GM12878 (cell line): ENCODE measurements at regions not wholly inside any gene's neighbourhood (a gene's known extent, or its start where the extent isn't known, plus 50 kb on each side); places are given as distances from the start of the nearest gene placed in this dataset.

Experiments
- ATAC-seq: fragments of 200-7000 bp; cut with Tn5 transposase; 3 replicates; pipeline ENCODE4 v1.9.1; 2020; ENCODE audit warnings: mild to moderate bottlenecking, moderate library complexity
- BruUV-seq: library from RNA; stranded (reverse); fragments of 400-500 nt; replicated peaks from 2 replicates; lab custom pipeline; 2021; lab: Mats Ljungman, UMichigan
- CTCF ChIA-PET: fragments of 300-600 bp; sonication (Branson Sonifier 250); formaldehyde crosslinking; extraction: SDS; loops from one replicate; lab custom pipeline; 2021; ENCODE audit warnings: inconsistent platforms; lab: Yijun Ruan, JAX
- POLR2A ChIA-PET: fragments of 350-600 bp; formaldehyde crosslinking; extraction: SDS; loops from one replicate; lab custom pipeline; 2021; ENCODE audit warnings: inconsistent platforms; lab: Charles Lee
- RAD21 ChIA-PET: fragments of 300-600 bp; sonication (Branson Sonifier 250); formaldehyde crosslinking; loops from one replicate; lab custom pipeline; 2023; ENCODE audit warnings: antibody characterized with exemption; ENCODE audit not compliant: unreplicated experiment; lab: Charles Lee
- SMC1A ChIA-PET: fragments of 300-600 bp; sonication (Branson Sonifier 250); formaldehyde crosslinking; loops from one replicate; lab custom pipeline; 2023; ENCODE audit not compliant: unreplicated experiment, uncharacterized antibody; lab: Charles Lee
- DNase-seq: peaks from one replicate; pipeline ENCODE4 v3.0.0-alpha.2; 2011; ENCODE audit warnings: low read depth, low spot score
- FAIRE-seq: peaks from 3 replicates; lab custom pipeline; 2011; peaks lifted over from hg19 to GRCh38; lab: Jason Lieb, UNC
- H2AFZ ChIP-seq: 2 replicates; pipeline ENCODE4 v1.6.0; 2011; ENCODE audit warnings: low read depth, low read length, control low read depth; ENCODE audit not compliant: control insufficient read depth
- H3K27ac ChIP-seq: 2 replicates; pipeline ENCODE4 v1.5.1; 2011; ENCODE audit warnings: control low read depth; ENCODE audit not compliant: control insufficient read depth, insufficient read depth
- H3K27me3 ChIP-seq, 2 experiments: replicated peaks in 1 of 2; 2 replicates each; pipeline versions ENCODE4 v1.6.0 to v1.6.1; 2011; ENCODE audit warnings: low read length in 1 of 2; ENCODE audit not compliant: control insufficient read depth in 2 of 2, insufficient read depth in 2 of 2
- H3K36me3 ChIP-seq, 2 experiments: 2 replicates each; pipeline ENCODE4 v1.5.1; 2011; ENCODE audit warnings: low read length in 1 of 2; ENCODE audit not compliant: control insufficient read depth in 2 of 2, insufficient read depth in 2 of 2
- H3K4me1 ChIP-seq: 2 replicates; pipeline ENCODE4 v1.6.1; 2011; ENCODE audit warnings: mild to moderate bottlenecking, low read length, moderate library complexity, mixed read lengths; ENCODE audit not compliant: control insufficient read depth, insufficient read depth
- H3K4me2 ChIP-seq: 2 replicates; pipeline ENCODE4 v1.6.0; 2011; ENCODE audit warnings: control low read depth; ENCODE audit not compliant: control insufficient read depth, insufficient read depth
- H3K4me3 ChIP-seq: fragments of 200-600 bp; sonication (generic); 2 replicates; pipeline ENCODE4 v1.5.1; 2016
- H3K79me2 ChIP-seq: 2 replicates; pipeline ENCODE4 v1.6.0; 2011; ENCODE audit warnings: low read length; ENCODE audit not compliant: control insufficient read depth, insufficient read depth
- H3K9ac ChIP-seq: 2 replicates; pipeline ENCODE4 v1.8.0; 2011; ENCODE audit warnings: low read length, control low read depth, mixed read lengths; ENCODE audit not compliant: control insufficient read depth, insufficient read depth
- H3K9me3 ChIP-seq: replicated peaks from 3 replicates; pipeline ENCODE4 v1.5.1; 2011; ENCODE audit warnings: mild to moderate bottlenecking, low read length; ENCODE audit not compliant: control insufficient read depth, insufficient read depth
- H4K20me1 ChIP-seq: 2 replicates; pipeline ENCODE4 v1.6.0; 2011; ENCODE audit not compliant: control insufficient read depth, insufficient read depth
- ATF2 ChIP-seq: IDR thresholded peaks from 2 replicates; pipeline ENCODE4 v1.6.1; 2012; ENCODE audit warnings: low read length, inconsistent platforms
- CBX3 ChIP-seq: fragments of 200-600 bp; sonication (generic); IDR thresholded peaks from 2 replicates; pipeline ENCODE4 v1.6.1; 2016; ENCODE audit warnings: low read depth, borderline replicate concordance
- IRF4 ChIP-seq: IDR thresholded peaks from 2 replicates; pipeline ENCODE4 v1.6.1; 2011; ENCODE audit warnings: low read depth, low read length
- MXI1 ChIP-seq: fragments of 150-350 bp; IDR thresholded peaks from 2 replicates; pipeline ENCODE4 v1.6.1; 2011; ENCODE audit warnings: low read depth, mild to moderate bottlenecking, inconsistent platforms, low read length, improper control_type of control experiment
- SUPT20H ChIP-seq: IDR thresholded peaks from 2 replicates; pipeline ENCODE4 v1.6.1; 2011; ENCODE audit warnings: low read depth, mild to moderate bottlenecking, low read length, moderate library complexity, borderline replicate concordance; ENCODE audit not compliant: control insufficient read depth
- USF2 ChIP-seq: IDR thresholded peaks from 2 replicates; pipeline ENCODE4 v1.6.1; 2011; ENCODE audit warnings: low read depth, low read length, improper control_type of control experiment, borderline replicate concordance
- YY1 ChIP-seq: IDR thresholded peaks from 2 replicates; pipeline ENCODE4 v1.6.1; 2011; ENCODE audit warnings: low read depth, mild to moderate bottlenecking, low read length
- in situ Hi-C: fragments of 300-500 bp; cut with MboI; formaldehyde crosslinking; loops from 9 replicates; pipeline ENCODE4 v1.14.3; 2018; ENCODE audit warnings: mixed read lengths
- intact Hi-C: fragments of 100-400 bp; cut with micrococcal nuclease; formaldehyde crosslinking; loops from one replicate; pipeline ENCODE4 v1.14.2; 2022; ENCODE audit not compliant: unreplicated experiment
- TF ChIP-seq, protein P1 (sequence below): fragments of 450-650 bp; IDR thresholded peaks from 2 replicates; pipeline ENCODE4 v1.6.1; 2018; ENCODE audit warnings: borderline replicate concordance, mild to moderate bottlenecking; ENCODE audit not compliant: partially characterized antibody

DNA sequence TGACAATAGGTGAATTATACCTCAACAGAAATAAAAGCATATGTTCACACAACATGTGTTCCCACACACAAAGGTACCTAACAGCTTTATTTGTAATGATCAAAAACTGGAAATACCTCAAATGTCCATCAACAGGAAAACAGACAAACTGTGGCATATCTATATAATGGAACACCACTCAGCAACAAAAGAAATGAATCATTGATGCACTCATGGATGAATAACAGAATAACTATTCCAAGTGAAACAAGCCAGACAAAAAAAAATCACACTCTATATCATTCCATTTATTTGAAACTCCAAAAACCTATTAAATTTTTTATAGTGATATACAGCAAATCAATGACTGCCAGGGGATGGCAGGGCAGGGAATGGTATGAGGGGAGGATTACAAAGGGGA lies 148.1 kb downstream of the PLS3 start:
- H4K20me1 ChIP-seq = no peaks in the 10 kb centered on the region
- TF ChIP-seq CBX3 = no peak
- no peak for TF ChIP-seq YY1
- TF ChIP-seq MXI1 = no peak
- no peak for TF ChIP-seq ATF2
- no peak for TF ChIP-seq USF2
- TF ChIP-seq SUPT20H = no peak
- no peak for TF ChIP-seq IRF4
- TF ChIP-seq, protein P1, sequence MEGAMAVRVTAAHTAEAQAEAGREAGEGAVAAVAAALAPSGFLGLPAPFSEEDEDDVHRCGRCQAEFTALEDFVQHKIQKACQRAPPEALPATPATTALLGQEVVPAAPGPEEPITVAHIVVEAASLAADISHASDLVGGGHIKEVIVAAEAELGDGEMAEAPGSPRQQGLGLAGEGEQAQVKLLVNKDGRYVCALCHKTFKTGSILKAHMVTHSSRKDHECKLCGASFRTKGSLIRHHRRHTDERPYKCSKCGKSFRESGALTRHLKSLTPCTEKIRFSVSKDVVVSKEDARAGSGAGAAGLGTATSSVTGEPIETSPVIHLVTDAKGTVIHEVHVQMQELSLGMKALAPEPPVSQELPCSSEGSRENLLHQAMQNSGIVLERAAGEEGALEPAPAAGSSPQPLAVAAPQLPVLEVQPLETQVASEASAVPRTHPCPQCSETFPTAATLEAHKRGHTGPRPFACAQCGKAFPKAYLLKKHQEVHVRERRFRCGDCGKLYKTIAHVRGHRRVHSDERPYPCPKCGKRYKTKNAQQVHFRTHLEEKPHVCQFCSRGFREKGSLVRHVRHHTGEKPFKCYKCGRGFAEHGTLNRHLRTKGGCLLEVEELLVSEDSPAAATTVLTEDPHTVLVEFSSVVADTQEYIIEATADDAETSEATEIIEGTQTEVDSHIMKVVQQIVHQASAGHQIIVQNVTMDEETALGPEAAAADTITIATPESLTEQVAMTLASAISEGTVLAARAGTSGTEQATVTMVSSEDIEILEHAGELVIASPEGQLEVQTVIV = no peak
- in situ Hi-C loops = no loop called here
- H3K36me3 ChIP-seq = no peaks in the 10 kb centered on the region
- no peak for FAIRE-seq
- ATAC-seq = no peak
- no peak overlapping the region for H3K4me2 ChIP-seq
- ChIA-PET CTCF (no interaction called here), POLR2A (interaction anchor here (0.7 kb wide), 1 partner anchor 356 kb away, joined by 3 read pairs; no protein-coding TSS in a partner anchor), RAD21 (no interaction called here), SMC1A (no interaction called here)
- BruUV-seq = no TSS peak
- no peaks in the 10 kb centered on the region for H3K4me1 ChIP-seq
- intact Hi-C loops = no loop called here
- H3K9ac ChIP-seq = no peak overlapping the region
- no peak overlapping the region for H3K27ac ChIP-seq
- H2AFZ ChIP-seq = no peak overlapping the region
- no peaks in the 10 kb centered on the region for H3K9me3 ChIP-seq
- no peak overlapping the region for H3K4me3 ChIP-seq
- no peaks in the 10 kb centered on the region for H3K79me2 ChIP-seq
- no peaks in the 10 kb centered on the region for H3K27me3 ChIP-seq
- DNase-seq = no peak
